Thyroid gland (tissue), 4 donors: ENCODE measurements at regions not wholly inside any gene's neighbourhood (a gene's known extent, or its start where the extent isn't known, plus 50 kb on each side); places are given as distances from the start of the nearest gene placed in this dataset.

ENCODE experiments used
- DNase-seq, 2 donors: peaks; one replicate each; pipeline ENCODE4 v3.0.0-alpha.2; 2019
- H3K27ac ChIP-seq, 3 donors: fragments of 200-600 bp; sonication (generic); 1 replicate in 2 of 3; 2 replicates in 1 of 3; pipeline ENCODE4 v1.5.1; 2016 to 2019; ENCODE audit warnings: mild to moderate bottlenecking in 1 of 3, moderate library complexity in 1 of 3
- H3K27me3 ChIP-seq: fragments of 200-600 bp; sonication (generic); one replicate; pipeline ENCODE4 v1.5.1; 2019
- H3K36me3 ChIP-seq, 2 donors: fragments of 200-600 bp; sonication (generic); one replicate each; pipeline ENCODE4 v1.5.1; 2016 to 2019
- H3K4me1 ChIP-seq, 2 donors: fragments of 200-600 bp; sonication (generic); one replicate each; pipeline ENCODE4 v1.5.1; 2017 to 2019
- H3K4me3 ChIP-seq, 3 donors: fragments of 200-600 bp; sonication (generic); replicated peaks in 1 of 3; 1 replicate in 2 of 3; 2 replicates in 1 of 3; pipeline ENCODE4 v1.5.1; 2016; ENCODE audit warnings: mild to moderate bottlenecking in 1 of 3
- H3K9me3 ChIP-seq: fragments of 200-600 bp; sonication (generic); one replicate; pipeline ENCODE4 v1.5.1; 2017
- CTCF ChIP-seq, 6 experiments: fragments of 200-600 bp in 3 of 6; fragments of 450-650 bp in 3 of 6; sonication (generic) in 3 of 6; IDR thresholded peaks; one replicate each; pipeline ENCODE4 v1.5.1; 2016 to 2019; ENCODE audit warnings: antibody characterized with exemption in 6 of 6, mild to moderate bottlenecking in 2 of 6, inconsistent platforms in 1 of 6, moderate library complexity in 1 of 6
- POLR2A ChIP-seq, 2 donors: fragments of 450-650 bp; IDR thresholded peaks; one replicate each; pipeline ENCODE4 v1.6.1; 2017; ENCODE audit warnings: antibody characterized with exemption in 2 of 2, mild to moderate bottlenecking in 2 of 2, moderate library complexity in 1 of 2
- WGBS, 2 donors: methylation state at CpG; one replicate each; pipeline ENCODE4 v1.1.5; 2017; 5-methylcytosine and 5-hydroxymethylcytosine counted together
- intact Hi-C: fragments of 100-400 bp; cut with DNase I; formaldehyde crosslinking; loops from one replicate; pipeline ENCODE4 v1.15.1; 2023

- Histone ChIP-seq H3K4me1 (no peaks in the 10 kb centered on the region), H3K36me3 (no peaks in the 10 kb centered on the region), H3K27me3 (no peaks in the 10 kb centered on the region), H3K4me3 (no peak overlapping the region), H3K9me3 (no peaks in the 10 kb centered on the region), H3K27ac (no peak overlapping the region)
- no peak for DNase-seq
- intact Hi-C loops = no loop called here
- no peak for TF ChIP-seq POLR2A (IDR thresholded peaks at IDR 0.05)
- TF ChIP-seq CTCF (IDR thresholded peaks at IDR 0.05) = no peak
Observed at GRCh38 chr12:61758661-61759060, 501.5 kb upstream of the USP15 start.

- Histone ChIP-seq H3K27ac (no peak overlapping the region), H3K4me3 (no peak overlapping the region), H3K9me3 (no peaks in the 10 kb centered on the region), H3K27me3 (no peaks in the 10 kb centered on the region), H3K36me3 (no peaks in the 10 kb centered on the region), H3K4me1 (no peaks in the 10 kb centered on the region)
- no peak for DNase-seq
- no peak for TF ChIP-seq CTCF (IDR thresholded peaks at IDR 0.05)
- TF ChIP-seq POLR2A (IDR thresholded peaks at IDR 0.05) = no peak
- intact Hi-C loops = no loop called here
- WGBS, 2 donors = 82 to 85% methylated on average over 1 of the region's 1 CpG
Observed at GRCh38 chr12:61765926-61766325, 494.3 kb upstream of the USP15 start.

GRCh38 chr12:61780435-61780834 is 479.8 kb upstream of the USP15 start:
- intact Hi-C loops = no loop called here
- TF ChIP-seq POLR2A (IDR thresholded peaks at IDR 0.05) (no peak), CTCF (IDR thresholded peaks at IDR 0.05) (no peak)
- Histone ChIP-seq H3K4me1 (no peaks in the 10 kb centered on the region), H3K9me3 (no peaks in the 10 kb centered on the region), H3K36me3 (no peaks in the 10 kb centered on the region), H3K27ac (no peak overlapping the region), H3K4me3 (no peak overlapping the region), H3K27me3 (no peaks in the 10 kb centered on the region)
- DNase-seq = no peak
- 79 to 85% methylated on average over 1 of the region's 1 CpG for WGBS, 2 donors

GRCh38 chr12:61781021-61781581 is 479.1 kb upstream of the USP15 start:
- TF ChIP-seq CTCF (IDR thresholded peaks at IDR 0.05) = no peak
- no peak for TF ChIP-seq POLR2A (IDR thresholded peaks at IDR 0.05)
- Histone ChIP-seq H3K36me3 (no peaks in the 10 kb centered on the region), H3K9me3 (no peaks in the 10 kb centered on the region), H3K27ac (no peak overlapping the region), H3K4me1 (no peaks in the 10 kb centered on the region), H3K4me3 (no peak overlapping the region), H3K27me3 (no peaks in the 10 kb centered on the region)
- WGBS, 2 donors = 26 to 32% methylated on average over 1 of the region's 1 CpG
- DNase-seq = no peak
- intact Hi-C loops = no loop called here

GRCh38 chr12:61796846-61797245 is 463.4 kb upstream of the USP15 start:
- no peaks in the 10 kb centered on the region for H3K27me3 ChIP-seq
- TF ChIP-seq CTCF (IDR thresholded peaks at IDR 0.05) (no peak), POLR2A (IDR thresholded peaks at IDR 0.05) (no peak)
- WGBS, 2 donors = 62 to 94% methylated on average over 1 of the region's 1 CpG
- no peaks in the 10 kb centered on the region for H3K36me3 ChIP-seq
- no peak overlapping the region for H3K27ac ChIP-seq
- H3K4me1 ChIP-seq = no peaks in the 10 kb centered on the region
- intact Hi-C loops = no loop called here
- no peak overlapping the region for H3K4me3 ChIP-seq
- no peak for DNase-seq
- H3K9me3 ChIP-seq = no peaks in the 10 kb centered on the region
